ENCODE measurements at regions not wholly inside any gene's neighbourhood (a gene's known extent, or its start where the extent isn't known, plus 50 kb on each side); places are given as distances from the start of the nearest gene placed in this dataset.

DNA sequence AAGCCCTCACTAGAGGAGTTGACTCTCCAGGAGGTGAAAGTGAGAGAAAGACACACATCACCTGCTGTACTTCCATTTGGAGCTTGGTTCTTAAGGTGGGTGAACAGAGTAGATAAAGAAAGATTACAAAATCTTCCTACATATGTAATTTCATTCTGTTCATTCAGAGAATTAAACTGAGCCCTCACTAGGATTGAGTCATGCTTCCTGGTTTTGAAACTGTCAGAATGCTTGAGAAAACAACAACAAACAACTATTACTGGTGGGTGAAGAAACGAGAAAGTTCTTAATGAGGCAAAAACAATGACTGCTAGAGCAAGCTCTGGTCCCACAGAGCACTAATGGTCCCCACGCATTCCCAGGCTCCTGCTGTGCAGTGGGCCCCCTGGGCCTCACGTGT is 841.7 kb downstream of the VRK1 start:
- TF ChIP-seq EP300 (IDR thresholded peaks at IDR 0.05; ENCODE audit: borderline replicate concordance), result no peak
- TF ChIP-seq EGR1 (IDR thresholded peaks at IDR 0.05), result no peak
- no peak for TF ChIP-seq FOXM1 (IDR thresholded peaks at IDR 0.05; ENCODE audit: borderline replicate concordance, low read depth)
- TF ChIP-seq NFIC (IDR thresholded peaks at IDR 0.05), result no peak
- TF ChIP-seq CEBPB (IDR thresholded peaks at IDR 0.05), result no peak

GRCh38 chr14:97640031-97640430 is 842.8 kb downstream of the VRK1 start:
- TF ChIP-seq REST (IDR thresholded peaks at IDR 0.05; ENCODE audit: low read depth), result no peak
- TF ChIP-seq CREB1 (IDR thresholded peaks at IDR 0.05; ENCODE audit: low read depth), result no peak
- TF ChIP-seq, protein P1, sequence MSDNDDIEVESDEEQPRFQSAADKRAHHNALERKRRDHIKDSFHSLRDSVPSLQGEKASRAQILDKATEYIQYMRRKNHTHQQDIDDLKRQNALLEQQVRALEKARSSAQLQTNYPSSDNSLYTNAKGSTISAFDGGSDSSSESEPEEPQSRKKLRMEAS (IDR thresholded peaks at IDR 0.05), result no peak
- TF ChIP-seq RAD21 (IDR thresholded peaks at IDR 0.05; ENCODE audit: low read depth), result no peak
- no peak for TF ChIP-seq YY1 (IDR thresholded peaks at IDR 0.05; ENCODE audit: low read depth)
- no peak for TF ChIP-seq TEAD4 (IDR thresholded peaks at IDR 0.05)
- TF ChIP-seq EP300 (IDR thresholded peaks at IDR 0.05; ENCODE audit: borderline replicate concordance), result no peak
- no peak for TF ChIP-seq NFIC (IDR thresholded peaks at IDR 0.05)
- TF ChIP-seq USF1 (IDR thresholded peaks at IDR 0.05), result no peak
- no peak for TF ChIP-seq ZBTB7A (IDR thresholded peaks at IDR 0.05; ENCODE audit: low read depth)

DNA sequence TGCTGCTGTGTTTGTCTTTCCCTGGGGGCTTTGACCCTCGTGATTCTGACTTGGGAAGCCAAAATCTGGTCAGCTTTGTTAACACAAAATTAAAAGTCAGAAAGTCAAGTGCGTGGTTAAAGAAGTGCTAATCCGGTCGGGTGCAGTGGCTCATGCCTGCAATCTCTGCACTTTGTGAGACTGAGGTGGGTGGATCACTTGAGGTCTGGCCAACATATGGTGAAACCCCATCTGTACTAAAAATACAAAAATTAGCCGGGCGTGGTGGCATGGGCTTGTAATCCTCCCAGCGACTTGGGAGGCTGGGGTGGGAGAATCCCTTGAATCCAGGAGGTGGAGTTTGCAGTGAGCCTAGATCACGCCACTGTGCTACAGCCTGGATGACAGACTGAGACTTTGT is 844.6 kb downstream of the VRK1 start:
- TF ChIP-seq, protein P1 (IDR thresholded peaks at IDR 0.05), result no peak
- TF ChIP-seq FOXM1 (IDR thresholded peaks at IDR 0.05; ENCODE audit: borderline replicate concordance, low read depth), result no peak
- no peak for TF ChIP-seq USF1 (IDR thresholded peaks at IDR 0.05)
- no peak for TF ChIP-seq TCF12 (IDR thresholded peaks at IDR 0.05; ENCODE audit: low read depth)
- TF ChIP-seq CREB1 (IDR thresholded peaks at IDR 0.05; ENCODE audit: low read depth), result no peak
- TF ChIP-seq NFIC (IDR thresholded peaks at IDR 0.05), result no peak
- TF ChIP-seq TEAD4 (IDR thresholded peaks at IDR 0.05), result no peak
- no peak for TF ChIP-seq REST (IDR thresholded peaks at IDR 0.05; ENCODE audit: low read depth)
- no peak for TF ChIP-seq CEBPB (IDR thresholded peaks at IDR 0.05)
- no peak for TF ChIP-seq EP300 (IDR thresholded peaks at IDR 0.05; ENCODE audit: borderline replicate concordance)
- no peak for TF ChIP-seq YY1 (IDR thresholded peaks at IDR 0.05; ENCODE audit: low read depth)
- no peak for TF ChIP-seq ZBTB7A (IDR thresholded peaks at IDR 0.05; ENCODE audit: low read depth)
- no peak for TF ChIP-seq EGR1 (IDR thresholded peaks at IDR 0.05)
- no peak for TF ChIP-seq RAD21 (IDR thresholded peaks at IDR 0.05; ENCODE audit: low read depth)
- TF ChIP-seq TAF1 (IDR thresholded peaks at IDR 0.05; ENCODE audit: low read depth), result no peak

DNA sequence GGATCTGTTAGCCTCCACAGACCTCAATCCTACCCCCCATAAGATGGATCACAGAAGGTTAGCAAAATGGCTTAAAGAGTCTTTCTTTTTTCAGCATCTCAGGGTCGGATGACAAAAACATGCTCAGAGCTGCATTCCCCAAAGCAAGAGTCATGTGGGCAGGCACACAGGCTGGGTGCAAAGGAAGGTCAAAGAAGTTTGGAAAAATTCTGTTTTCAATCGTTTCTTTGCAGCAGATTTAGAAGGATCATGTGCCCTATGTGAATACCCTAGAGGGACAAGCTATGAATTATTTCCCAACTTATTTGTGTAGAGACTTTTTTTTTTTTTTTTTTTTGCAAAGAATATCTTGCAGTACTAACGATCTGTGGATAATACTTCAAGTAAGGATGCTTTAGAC is 845.4 kb downstream of the VRK1 start:
- TF ChIP-seq EP300 (IDR thresholded peaks at IDR 0.05; ENCODE audit: borderline replicate concordance) (no peak), REST (IDR thresholded peaks at IDR 0.05; ENCODE audit: low read depth) (no peak), TCF12 (IDR thresholded peaks at IDR 0.05; ENCODE audit: low read depth) (no peak), YY1 (IDR thresholded peaks at IDR 0.05; ENCODE audit: low read depth) (no peak), TAF1 (IDR thresholded peaks at IDR 0.05; ENCODE audit: low read depth) (no peak), TEAD4 (IDR thresholded peaks at IDR 0.05) (no peak)

- TF ChIP-seq EGR1 (IDR thresholded peaks at IDR 0.05) (no peak), YY1 (IDR thresholded peaks at IDR 0.05; ENCODE audit: low read depth) (no peak), RAD21 (IDR thresholded peaks at IDR 0.05; ENCODE audit: low read depth) (no peak)
- TF ChIP-seq, protein P1 (IDR thresholded peaks at IDR 0.05), result no peak
These were observed 847.2 kb downstream of the VRK1 start for GRCh38 chr14:97644365-97644764.
